Caco-2 (cell line): ENCODE measurements at regions not wholly inside any gene's neighbourhood (a gene's known extent, or its start where the extent isn't known, plus 50 kb on each side); places are given as distances from the start of the nearest gene placed in this dataset.

Experiments
- BruUV-seq: library from RNA; stranded (reverse); fragments of 400-500 nt; replicated peaks from 2 replicates; lab custom pipeline; 2021; lab: Mats Ljungman, UMichigan
- CTCF ChIA-PET: fragments of 300-600 bp; sonication (Branson Sonifier 250); formaldehyde crosslinking; loops from one replicate; lab custom pipeline; 2022; ENCODE audit warnings: antibody characterized with exemption; lab: Charles Lee
- POLR2A ChIA-PET: fragments of 300-600 bp; sonication (Branson Sonifier 250); formaldehyde crosslinking; loops from one replicate; lab custom pipeline; 2022; ENCODE audit warnings: antibody characterized with exemption; lab: Charles Lee
- DNase-seq, 2 experiments: peaks; one replicate each; pipeline versions ENCODE4 v3.0.0 to v3.0.0-alpha.2; 2020 to 2022
- H3K27me3 ChIP-seq: replicated peaks from 2 replicates; pipeline ENCODE4 v1.6.0; 2011; ENCODE audit warnings: low read length; ENCODE audit not compliant: control insufficient read depth, insufficient read depth
- H3K36me3 ChIP-seq: 2 replicates; pipeline ENCODE4 v1.5.1; 2011; ENCODE audit warnings: low read length; ENCODE audit not compliant: control insufficient read depth, insufficient read depth
- H3K4me1 ChIP-seq: fragments of 250-450 bp; sonication (Bioruptor Pico); 2 replicates; pipeline ENCODE4 v1.5.1; 2020; ENCODE audit warnings: mild to moderate bottlenecking
- H3K4me3 ChIP-seq: 2 replicates; pipeline ENCODE4 v1.5.1; 2011; ENCODE audit warnings: low read depth, mild to moderate bottlenecking, control low read depth, low read length
- H3K9me3 ChIP-seq: fragments of 250-450 bp; sonication (Bioruptor Pico); 2 replicates; pipeline ENCODE4 v1.5.1; 2020; ENCODE audit warnings: mild to moderate bottlenecking, moderate library complexity
- H3K27ac Mint-ChIP-seq: one replicate; pipeline ENCODE4 v1.8.0; 2022; ENCODE audit warnings: mixed read lengths; ENCODE audit not compliant: unreplicated experiment
- H3K27me3 Mint-ChIP-seq: one replicate; pipeline ENCODE4 v1.8.0; 2022; ENCODE audit warnings: mixed read lengths; ENCODE audit not compliant: insufficient read depth, unreplicated experiment
- H3K36me3 Mint-ChIP-seq: one replicate; pipeline ENCODE4 v1.8.0; 2022; ENCODE audit warnings: mild to moderate bottlenecking, mixed read lengths; ENCODE audit not compliant: insufficient read depth, unreplicated experiment
- H3K4me1 Mint-ChIP-seq: one replicate; pipeline ENCODE4 v1.8.0; 2022; ENCODE audit warnings: low read depth, mixed read lengths; ENCODE audit not compliant: unreplicated experiment
- H3K4me3 Mint-ChIP-seq: one replicate; pipeline ENCODE4 v1.8.0; 2022; ENCODE audit warnings: mild to moderate bottlenecking, moderate library complexity, mixed read lengths; ENCODE audit not compliant: unreplicated experiment
- H3K9me3 Mint-ChIP-seq: one replicate; pipeline ENCODE4 v1.8.0; 2022; ENCODE audit warnings: mixed read lengths; ENCODE audit not compliant: unreplicated experiment
- intact Hi-C: fragments of 100-400 bp; cut with micrococcal nuclease; formaldehyde crosslinking; loops from one replicate; pipeline ENCODE4 v1.10.0; 2022; ENCODE audit not compliant: unreplicated experiment
- TF ChIP-seq, protein P1 (sequence below), 2 experiments: fragments of 200-600 bp in 1 of 2; IDR thresholded peaks; 1 replicate in 1 of 2; 2 replicates in 1 of 2; pipeline versions ENCODE4 v1.5.1 to v1.8.0; 2011 to 2022; ENCODE audit warnings: antibody characterized with exemption in 1 of 2, control low read depth in 1 of 2, inconsistent platforms in 1 of 2, low read depth in 1 of 2, low read length in 1 of 2, mild to moderate bottlenecking in 1 of 2, moderate library complexity in 1 of 2; ENCODE audit not compliant: insufficient read depth in 1 of 2, severe bottlenecking in 1 of 2, unreplicated experiment in 1 of 2

DNA sequence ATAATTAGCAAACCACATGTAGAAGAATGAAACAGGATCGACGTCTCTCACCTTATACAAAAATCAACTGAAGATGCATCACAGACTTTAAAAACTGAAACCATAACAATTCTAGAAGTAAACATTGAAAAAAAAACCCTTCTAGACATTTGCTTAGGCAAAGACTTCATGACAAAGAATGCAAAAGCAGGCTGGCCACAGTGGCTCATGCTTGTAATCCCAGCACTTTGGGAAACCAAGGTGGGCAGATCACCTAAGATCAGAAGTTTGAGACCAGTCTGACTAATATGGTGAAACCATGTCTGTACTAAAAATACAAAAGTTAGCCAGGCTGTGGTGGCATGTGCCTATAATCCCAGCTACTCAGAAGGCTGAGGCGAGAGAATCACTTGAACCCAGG is 1351.7 kb downstream of the MRPL39 start:
- no peak for DNase-seq
- TF ChIP-seq, protein P1, sequence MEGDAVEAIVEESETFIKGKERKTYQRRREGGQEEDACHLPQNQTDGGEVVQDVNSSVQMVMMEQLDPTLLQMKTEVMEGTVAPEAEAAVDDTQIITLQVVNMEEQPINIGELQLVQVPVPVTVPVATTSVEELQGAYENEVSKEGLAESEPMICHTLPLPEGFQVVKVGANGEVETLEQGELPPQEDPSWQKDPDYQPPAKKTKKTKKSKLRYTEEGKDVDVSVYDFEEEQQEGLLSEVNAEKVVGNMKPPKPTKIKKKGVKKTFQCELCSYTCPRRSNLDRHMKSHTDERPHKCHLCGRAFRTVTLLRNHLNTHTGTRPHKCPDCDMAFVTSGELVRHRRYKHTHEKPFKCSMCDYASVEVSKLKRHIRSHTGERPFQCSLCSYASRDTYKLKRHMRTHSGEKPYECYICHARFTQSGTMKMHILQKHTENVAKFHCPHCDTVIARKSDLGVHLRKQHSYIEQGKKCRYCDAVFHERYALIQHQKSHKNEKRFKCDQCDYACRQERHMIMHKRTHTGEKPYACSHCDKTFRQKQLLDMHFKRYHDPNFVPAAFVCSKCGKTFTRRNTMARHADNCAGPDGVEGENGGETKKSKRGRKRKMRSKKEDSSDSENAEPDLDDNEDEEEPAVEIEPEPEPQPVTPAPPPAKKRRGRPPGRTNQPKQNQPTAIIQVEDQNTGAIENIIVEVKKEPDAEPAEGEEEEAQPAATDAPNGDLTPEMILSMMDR (IDR thresholded peaks at IDR 0.05; ENCODE audit: insufficient read depth in 1 of 2, low read depth in 1 of 2, low read length in 1 of 2, severe bottlenecking in 1 of 2, unreplicated experiment in 1 of 2) = no peak
- no peak overlapping the region for H3K4me3 Mint-ChIP-seq
- no peaks in the 10 kb centered on the region for H3K4me1 ChIP-seq
- no TSS peak for BruUV-seq
- no peak overlapping the region for H3K4me3 ChIP-seq
- no peaks in the 10 kb centered on the region for H3K9me3 Mint-ChIP-seq
- intact Hi-C loops = no loop called here
- CTCF ChIA-PET = no interaction called here
- H3K9me3 ChIP-seq = no peaks in the 10 kb centered on the region
- POLR2A ChIA-PET = no interaction called here
- no peaks in the 10 kb centered on the region for H3K27me3 ChIP-seq
- H3K27me3 Mint-ChIP-seq = no peaks in the 10 kb centered on the region
- no peaks in the 10 kb centered on the region for H3K36me3 Mint-ChIP-seq
- H3K4me1 Mint-ChIP-seq = no peaks in the 10 kb centered on the region
- no peak overlapping the region for H3K27ac Mint-ChIP-seq
- H3K36me3 ChIP-seq = no peaks in the 10 kb centered on the region

DNA sequence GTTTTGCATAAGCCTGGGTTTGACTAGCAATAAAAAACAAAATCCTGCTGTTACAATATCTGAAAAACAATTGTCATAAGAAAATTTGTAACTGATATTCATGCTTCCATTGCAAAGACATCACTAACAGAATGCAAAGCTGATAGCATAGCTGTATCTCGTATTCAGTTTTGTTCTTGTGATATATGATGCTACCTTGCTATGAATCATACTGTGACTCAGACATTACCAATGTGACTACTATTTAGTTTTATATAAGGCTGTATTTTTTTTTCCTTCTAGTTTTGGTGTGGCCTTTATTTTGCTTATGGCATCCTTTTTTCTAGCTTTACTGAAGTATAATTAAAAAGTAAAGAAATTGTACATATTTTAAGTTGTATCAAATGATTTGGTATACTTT is 1381.8 kb downstream of the MRPL39 start:
- intact Hi-C loops = no loop called here

DNA sequence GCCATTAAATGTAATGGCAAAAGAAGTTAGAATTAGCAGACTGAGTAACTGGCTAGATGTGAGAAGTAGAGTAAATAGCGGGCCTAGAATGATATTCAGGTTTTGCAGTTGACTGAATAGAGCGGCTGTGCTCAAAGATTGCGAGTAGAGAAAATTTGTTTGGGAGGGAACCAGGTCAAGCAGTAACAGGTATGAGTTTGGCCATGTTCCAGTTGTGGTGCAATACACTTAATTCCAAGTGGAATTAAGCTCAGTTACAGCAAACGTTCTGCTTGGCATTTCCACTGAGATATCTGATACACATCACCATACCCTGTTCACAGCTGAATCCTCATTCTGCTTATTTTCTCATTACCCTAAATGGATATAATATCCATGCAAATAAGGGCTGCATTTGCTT is 1382.9 kb downstream of the MRPL39 start:
- POLR2A ChIA-PET = no interaction called here
- H3K9me3 Mint-ChIP-seq = no peaks in the 10 kb centered on the region

More for the DNA sequence above, 1381.8 kb downstream of the MRPL39 start:
- Histone ChIP-seq H3K9me3 (no peaks in the 10 kb centered on the region; the same call in 1 of the 2 replicates), H3K4me1 (no peaks in the 10 kb centered on the region), H3K27me3 (no peaks in the 10 kb centered on the region), H3K4me3 (no peak overlapping the region), H3K36me3 (no peaks in the 10 kb centered on the region)
- no peak overlapping the region for H3K4me3 Mint-ChIP-seq
- ChIA-PET POLR2A (no interaction called here), CTCF (no interaction called here)
- TF ChIP-seq, protein P1 (IDR thresholded peaks at IDR 0.05; ENCODE audit: insufficient read depth in 1 of 2, low read depth in 1 of 2, low read length in 1 of 2, severe bottlenecking in 1 of 2, unreplicated experiment in 1 of 2) = no peak
- BruUV-seq = no TSS peak
- DNase-seq = no peak
- no peaks in the 10 kb centered on the region for H3K4me1 Mint-ChIP-seq
- no peak overlapping the region for H3K27ac Mint-ChIP-seq
- no peaks in the 10 kb centered on the region for H3K9me3 Mint-ChIP-seq
- no peaks in the 10 kb centered on the region for H3K36me3 Mint-ChIP-seq
- H3K27me3 Mint-ChIP-seq = no peaks in the 10 kb centered on the region

More for the DNA sequence above, 1382.9 kb downstream of the MRPL39 start:
- no peaks in the 10 kb centered on the region for H3K27me3 Mint-ChIP-seq
- TF ChIP-seq, protein P1 (IDR thresholded peaks at IDR 0.05; ENCODE audit: insufficient read depth in 1 of 2, low read depth in 1 of 2, low read length in 1 of 2, severe bottlenecking in 1 of 2, unreplicated experiment in 1 of 2) = no peak
- CTCF ChIA-PET = no interaction called here
- Histone ChIP-seq H3K36me3 (no peaks in the 10 kb centered on the region), H3K9me3 (no peaks in the 10 kb centered on the region; the same call in 1 of the 2 replicates), H3K27me3 (no peaks in the 10 kb centered on the region), H3K4me3 (no peak overlapping the region), H3K4me1 (no peaks in the 10 kb centered on the region)
- BruUV-seq = no TSS peak
- intact Hi-C loops = no loop called here
- no peak overlapping the region for H3K4me3 Mint-ChIP-seq
- no peak for DNase-seq
- no peaks in the 10 kb centered on the region for H3K36me3 Mint-ChIP-seq
- H3K27ac Mint-ChIP-seq = no peak overlapping the region
- H3K4me1 Mint-ChIP-seq = no peaks in the 10 kb centered on the region
